Trophoblast cell (in vitro differentiated cells and primary cell): ENCODE measurements at regions not wholly inside any gene's neighbourhood (a gene's known extent, or its start where the extent isn't known, plus 50 kb on each side); places are given as distances from the start of the nearest gene placed in this dataset.
"Not testable (repeated sequence)": the region's sequence is repeated elsewhere in the genome, so short reads cannot be mapped to it uniquely, and the experiment has no call there.

Source experiments
- DNase-seq, 2 donors: peaks; one replicate each; pipeline ENCODE4 v3.0.0-alpha.2; 2016
- H2AFZ ChIP-seq: 2 replicates; pipeline ENCODE4 v1.6.1; 2013; ENCODE audit warnings: low read length, moderate library complexity, mild to moderate bottlenecking; ENCODE audit not compliant: insufficient read depth, poor library complexity
- H2AK5ac ChIP-seq: 2 replicates; pipeline ENCODE4 v1.6.1; 2013; ENCODE audit warnings: mild to moderate bottlenecking, low read length
- H2BK120ac ChIP-seq: 2 replicates; pipeline ENCODE4 v1.6.1; 2013; ENCODE audit warnings: low read length, mild to moderate bottlenecking, moderate library complexity; ENCODE audit not compliant: insufficient read depth, poor library complexity
- H2BK12ac ChIP-seq: 2 replicates; pipeline ENCODE4 v1.6.1; 2013; ENCODE audit warnings: mild to moderate bottlenecking, low read length, moderate library complexity
- H2BK5ac ChIP-seq: 2 replicates; pipeline ENCODE4 v1.6.1; 2013; ENCODE audit warnings: low read length, low read depth, moderate library complexity, mild to moderate bottlenecking; ENCODE audit not compliant: poor library complexity
- H3K14ac ChIP-seq: 2 replicates; pipeline ENCODE4 v1.6.1; 2013; ENCODE audit warnings: mild to moderate bottlenecking, low read length
- H3K18ac ChIP-seq: 2 replicates; pipeline ENCODE4 v1.6.1; 2013; ENCODE audit warnings: mild to moderate bottlenecking, low read length
- H3K23ac ChIP-seq: 2 replicates; pipeline ENCODE4 v1.6.1; 2013; ENCODE audit warnings: low read length
- H3K27ac ChIP-seq: 2 replicates; pipeline ENCODE4 v1.5.1; 2013; ENCODE audit warnings: low read depth, mild to moderate bottlenecking, inconsistent platforms, low read length, moderate library complexity
- H3K27me3 ChIP-seq: 2 replicates; pipeline ENCODE4 v1.6.1; 2013; ENCODE audit warnings: inconsistent platforms, mild to moderate bottlenecking, low read length, moderate library complexity; ENCODE audit not compliant: insufficient read depth
- H3K36me3 ChIP-seq, 2 experiments: 1 replicate in 1 of 2; 2 replicates in 1 of 2; pipeline ENCODE4 v1.6.1; 2013; ENCODE audit warnings: low read length in 2 of 2, mild to moderate bottlenecking in 2 of 2, moderate library complexity in 1 of 2; ENCODE audit not compliant: insufficient read depth in 2 of 2, control insufficient read depth in 1 of 2
- H3K4ac ChIP-seq: 2 replicates; pipeline ENCODE4 v1.6.1; 2013; ENCODE audit warnings: low read depth, mild to moderate bottlenecking, low read length, moderate library complexity
- H3K4me1 ChIP-seq, 2 experiments: 1 replicate in 1 of 2; 2 replicates in 1 of 2; pipeline ENCODE4 v1.6.1; 2013; ENCODE audit warnings: low read length in 2 of 2, mild to moderate bottlenecking in 2 of 2, moderate library complexity in 1 of 2; ENCODE audit not compliant: insufficient read depth in 2 of 2, control insufficient read depth in 1 of 2
- H3K4me2 ChIP-seq: 2 replicates; pipeline ENCODE4 v1.6.1; 2013; ENCODE audit warnings: inconsistent platforms, mild to moderate bottlenecking, low read length, moderate library complexity
- H3K4me3 ChIP-seq: 2 replicates; pipeline ENCODE4 v1.5.1; 2013; ENCODE audit warnings: mild to moderate bottlenecking, low read depth, low read length, inconsistent platforms
- H3K79me1 ChIP-seq: one replicate; pipeline ENCODE4 v1.6.1; 2013; ENCODE audit warnings: low read length
- H3K79me2 ChIP-seq: 2 replicates; pipeline ENCODE4 v1.6.1; 2013; ENCODE audit warnings: low read length, mild to moderate bottlenecking; ENCODE audit not compliant: control insufficient read depth, insufficient read depth, poor library complexity
- H3K9ac ChIP-seq: 2 replicates; pipeline ENCODE4 v1.6.1; 2013; ENCODE audit warnings: mild to moderate bottlenecking, low read length
- H3K9me3 ChIP-seq: 2 replicates; pipeline ENCODE4 v1.6.1; 2013; ENCODE audit warnings: low read depth, mild to moderate bottlenecking, control low read depth, inconsistent platforms, low read length; ENCODE audit not compliant: insufficient read depth
- H4K12ac ChIP-seq: 2 replicates; pipeline ENCODE4 v1.6.1; 2013; ENCODE audit warnings: low read depth, mild to moderate bottlenecking, low read length, moderate library complexity
- H4K8ac ChIP-seq: 2 replicates; pipeline ENCODE4 v1.6.1; 2013; ENCODE audit warnings: low read depth, mild to moderate bottlenecking, low read length, moderate library complexity
- H4K91ac ChIP-seq: one replicate; pipeline ENCODE4 v1.6.1; 2013; ENCODE audit warnings: low read depth, mild to moderate bottlenecking, low read length, moderate library complexity
- WGBS: extraction: QIAGEN DNeasy Blood & Tissue Kit; methylation state at CpG from one replicate; pipeline ENCODE4 v1.1.7; 2013; ENCODE audit warnings: missing lambda C conversion rate; ENCODE audit not compliant: insufficient read length, insufficient coverage; ENCODE audit errors: extremely low coverage; 5-methylcytosine and 5-hydroxymethylcytosine counted together

GRCh38 chr11:110356762-110357671 is 60.6 kb upstream of the RDX start:
- Histone ChIP-seq H3K4me1 (peaks cover 5 to 16% of the 10 kb centered on the region in 2 experiments), H3K9ac (no peak overlapping the region), H2BK5ac (peak overlapping the region; percentile 95), H3K36me3 (no peaks in the 10 kb centered on the region), H2BK120ac (peak overlapping the region; percentile 95), H3K18ac (no peak overlapping the region), H2AFZ (no peak overlapping the region), H3K4me3 (no peak overlapping the region), H4K12ac (no peak overlapping the region), H3K4me2 (no peak overlapping the region), H2AK5ac (peak overlapping the region; percentile 76), H3K79me1 (peaks cover 23% of the 10 kb centered on the region), H3K14ac (peak overlapping the region; percentile 70), H3K79me2 (peaks cover 2% of the 10 kb centered on the region), H3K27ac (peak overlapping the region; percentile 81), H3K9me3 (no peaks in the 10 kb centered on the region), H2BK12ac (peak overlapping the region; percentile 84), H4K8ac (peak overlapping the region; percentile 74), H3K27me3 (no peaks in the 10 kb centered on the region), H3K23ac (no peak overlapping the region), H3K4ac (no peak overlapping the region), H4K91ac (peak overlapping the region; percentile 88)
- WGBS: no CpG with 5 or more reads among the region's 5 CpGs
- peak; percentile 57 to 92 for DNase-seq

GRCh38 chr11:110358336-110358735 is 61.9 kb upstream of the RDX start:
- Histone ChIP-seq H2AK5ac (no peak overlapping the region), H3K4me1 (peaks cover 5 to 20% of the 10 kb centered on the region in 2 experiments), H4K8ac (no peak overlapping the region), H4K12ac (no peak overlapping the region), H3K4me3 (no peak overlapping the region), H2AFZ (no peak overlapping the region), H2BK5ac (no peak overlapping the region), H3K79me2 (peaks cover 4% of the 10 kb centered on the region), H3K27ac (no peak overlapping the region), H3K36me3 (no peaks in the 10 kb centered on the region), H3K18ac (no peak overlapping the region), H2BK120ac (no peak overlapping the region), H3K9me3 (no peaks in the 10 kb centered on the region), H3K4ac (no peak overlapping the region), H3K79me1 (peaks cover 31% of the 10 kb centered on the region), H4K91ac (no peak overlapping the region), H3K9ac (no peak overlapping the region), H2BK12ac (peak overlapping the region; percentile 71), H3K14ac (no peak overlapping the region), H3K4me2 (no peak overlapping the region), H3K23ac (no peak overlapping the region), H3K27me3 (no peaks in the 10 kb centered on the region)
- WGBS: no CpG with 5 or more reads among the region's 3 CpGs
- no peak for DNase-seq

- not testable (repeated sequence) for H2BK12ac ChIP-seq, H3K9ac ChIP-seq, H3K36me3 ChIP-seq, H2BK5ac ChIP-seq, H2AFZ ChIP-seq, H3K79me2 ChIP-seq, H3K4me3 ChIP-seq, H3K18ac ChIP-seq, H4K12ac ChIP-seq, H3K9me3 ChIP-seq, H4K91ac ChIP-seq, H3K4ac ChIP-seq, H3K14ac ChIP-seq, H3K27me3 ChIP-seq, H2AK5ac ChIP-seq, H3K27ac ChIP-seq, H2BK120ac ChIP-seq, H3K23ac ChIP-seq, H4K8ac ChIP-seq, DNase-seq, H3K4me2 ChIP-seq
- WGBS: no CpG with 5 or more reads among the region's 3 CpGs
- Histone ChIP-seq H3K4me1 (peaks cover 3 to 12% of the 10 kb centered on the region in 2 experiments), H3K79me1 (peaks cover 29% of the 10 kb centered on the region)
Observed at GRCh38 chr11:110360781-110361408, 64.5 kb upstream of the RDX start.

- H2BK12ac ChIP-seq: peak overlapping the region; percentile 55
- no peak overlapping the region for H3K9ac ChIP-seq
- peak overlapping the region; percentile 61 for H4K8ac ChIP-seq
- H3K27ac ChIP-seq: peak overlapping the region; percentile 84
- no peak overlapping the region for H4K12ac ChIP-seq
- no peaks in the 10 kb centered on the region for H3K36me3 ChIP-seq
- peak overlapping the region; percentile 79 for H4K91ac ChIP-seq
- no CpG with 5 or more reads among the region's 6 CpGs for WGBS
- no peaks in the 10 kb centered on the region for H3K9me3 ChIP-seq
- H3K14ac ChIP-seq: peak overlapping the region; percentile 27
- peaks cover 4% of the 10 kb centered on the region for H3K79me2 ChIP-seq
- H3K27me3 ChIP-seq: no peaks in the 10 kb centered on the region
- DNase-seq: peak in 1 of 2 donors; percentile 41
- no peak overlapping the region for H2AFZ ChIP-seq
- no peak overlapping the region for H3K23ac ChIP-seq
- H3K18ac ChIP-seq: no peak overlapping the region
- H2AK5ac ChIP-seq: no peak overlapping the region
- no peak overlapping the region for H3K4me2 ChIP-seq
- H3K79me1 ChIP-seq: peaks cover 30% of the 10 kb centered on the region
- peak overlapping the region; percentile 86 for H2BK5ac ChIP-seq
- no peak overlapping the region for H3K4me3 ChIP-seq
- peaks cover 2 to 7% of the 10 kb centered on the region in 2 experiments for H3K4me1 ChIP-seq
- H3K4ac ChIP-seq: no peak overlapping the region
- H2BK120ac ChIP-seq: peak overlapping the region; percentile 59
Observed at GRCh38 chr11:110362971-110363509, 66.6 kb upstream of the RDX start.
